GM12891 (cell line): ENCODE measurements at regions not wholly inside any gene's neighbourhood (a gene's known extent, or its start where the extent isn't known, plus 50 kb on each side); places are given as distances from the start of the nearest gene placed in this dataset.

Experiments used
- PAX5 ChIP-seq: IDR thresholded peaks from 2 replicates; pipeline ENCODE4 v1.6.1; 2011; ENCODE audit warnings: low read length, moderate library complexity, mild to moderate bottlenecking; ENCODE audit not compliant: insufficient read depth, severe bottlenecking
- POLR2A ChIP-seq: IDR thresholded peaks from 2 replicates; pipeline ENCODE4 v1.6.1; 2011; ENCODE audit warnings: low read depth, low read length, control low read depth
- POLR2AphosphoS5 ChIP-seq: IDR thresholded peaks from 2 replicates; pipeline ENCODE4 v1.6.1; 2011; ENCODE audit warnings: low read depth, low read length, control low read depth
- POU2F2 ChIP-seq: IDR thresholded peaks from 2 replicates; pipeline ENCODE4 v1.6.1; 2011; ENCODE audit warnings: low read depth, mild to moderate bottlenecking, control low read depth, low read length, moderate library complexity
- SPI1 ChIP-seq: IDR thresholded peaks from 2 replicates; pipeline ENCODE4 v1.6.1; 2011; ENCODE audit warnings: low read depth, low read length, control low read depth
- TAF1 ChIP-seq: IDR thresholded peaks from 2 replicates; pipeline ENCODE4 v1.6.1; 2011; ENCODE audit warnings: low read depth, low read length, control low read depth

DNA sequence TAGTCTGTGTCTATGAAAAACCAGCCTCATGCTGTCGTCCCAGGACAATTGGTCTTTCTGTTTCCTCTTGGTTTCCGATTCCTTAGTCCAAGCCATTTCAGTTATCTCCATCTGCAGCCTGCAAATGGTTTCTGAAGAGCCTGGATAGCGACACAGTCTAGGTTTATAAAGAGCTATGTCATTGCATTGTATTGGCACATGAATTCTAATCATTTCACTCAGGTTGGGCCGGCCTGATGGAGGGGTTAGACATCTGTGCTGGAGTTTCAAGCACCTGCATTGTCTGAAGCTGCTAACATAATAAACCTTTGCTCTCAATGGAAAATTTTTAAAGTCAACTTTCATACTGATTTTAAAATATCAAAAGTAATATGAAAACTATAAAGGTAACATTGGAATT lies 232.6 kb upstream of the MAP3K7 start:
- TF ChIP-seq POLR2AphosphoS5 (no peak), POLR2A (no peak), POU2F2 (no peak), SPI1 (no peak), TAF1 (no peak), PAX5 (no peak)
